ENCODE measurements at regions not wholly inside any gene's neighbourhood (a gene's known extent, or its start where the extent isn't known, plus 50 kb on each side); places are given as distances from the start of the nearest gene placed in this dataset.

DNA sequence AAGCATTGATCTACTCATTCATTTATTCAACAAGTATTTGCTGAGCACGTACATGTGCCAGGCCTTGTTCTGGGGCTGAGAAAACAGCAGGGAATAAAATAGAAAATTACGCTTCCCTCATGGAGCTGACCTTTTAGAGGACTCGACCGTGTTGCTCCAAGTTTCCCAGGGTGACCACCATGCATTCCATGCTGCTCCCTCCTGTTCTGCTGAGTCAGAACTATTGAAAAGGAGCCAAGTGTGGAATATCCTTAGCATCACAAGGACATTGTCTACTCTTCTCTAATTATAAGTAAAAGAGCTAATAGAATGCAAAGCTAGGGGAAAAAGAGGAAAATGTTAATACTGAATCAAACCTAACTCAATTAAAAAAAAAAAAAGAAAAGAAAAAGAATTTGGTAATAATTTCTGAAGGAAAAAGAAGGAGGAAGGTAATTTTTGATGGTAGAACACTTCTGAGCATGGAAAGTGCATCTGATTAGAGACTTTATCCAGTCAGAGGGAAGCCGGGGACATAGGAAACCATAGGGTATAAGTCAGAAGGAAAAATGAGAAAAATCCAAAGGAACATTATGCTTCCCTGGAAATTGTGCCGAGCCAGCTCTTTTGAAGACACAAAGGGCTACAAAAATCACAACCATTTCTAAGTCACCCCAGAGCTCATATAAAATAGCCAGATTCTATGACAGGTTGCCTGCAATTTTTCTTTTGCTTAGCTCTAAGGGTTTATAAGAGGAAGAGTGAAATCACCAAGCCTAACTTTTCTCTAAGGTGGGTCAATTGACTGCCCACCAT lies 339.4 kb downstream of the RND3 start:
- DNase-seq = no peak
- intact Hi-C loops (cut with DNase I) = no loop called here

DNA sequence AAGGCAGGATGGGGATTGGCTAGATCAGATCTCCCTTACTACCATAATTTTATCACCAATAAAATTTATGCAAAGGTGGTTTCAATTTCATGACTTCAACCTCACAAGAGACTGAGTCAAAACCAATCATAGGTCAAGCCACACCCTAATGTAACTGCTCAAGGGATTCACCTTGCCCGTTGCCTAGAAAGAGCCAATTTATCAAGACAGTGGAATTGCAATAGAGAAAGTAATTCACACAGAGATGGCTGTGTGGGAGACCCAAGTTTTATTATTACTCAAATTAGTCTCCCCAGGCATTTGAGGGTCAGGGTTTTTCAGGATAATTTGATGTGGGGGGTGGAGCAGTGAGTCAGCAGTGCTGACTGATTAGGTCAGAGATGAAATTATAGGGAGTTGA lies 340.6 kb downstream of the RND3 start:
- intact Hi-C loops (cut with DNase I) = no loop called here
- DNase-seq = no peak

DNA sequence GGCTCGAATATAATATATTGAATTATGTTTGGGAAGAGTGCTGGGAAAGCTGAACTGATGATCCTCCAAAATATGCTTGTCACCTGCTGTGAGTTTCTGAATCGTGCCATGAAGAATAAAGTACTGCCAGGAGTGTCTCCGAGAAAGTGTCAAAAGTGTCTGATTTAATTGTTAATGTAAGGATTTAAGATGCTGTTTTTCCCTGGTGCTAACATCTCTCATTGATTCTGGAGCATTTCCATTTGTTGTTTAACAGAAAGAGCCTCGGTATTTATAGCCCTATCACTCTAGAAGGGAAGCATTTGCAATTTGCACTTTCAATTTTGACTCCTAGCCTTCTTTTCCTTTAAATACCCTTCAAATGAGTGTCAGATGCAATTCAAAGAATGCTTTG lies 342.2 kb downstream of the RND3 start:
- intact Hi-C loops (cut with DNase I) = no loop called here
- no peak for DNase-seq

DNA sequence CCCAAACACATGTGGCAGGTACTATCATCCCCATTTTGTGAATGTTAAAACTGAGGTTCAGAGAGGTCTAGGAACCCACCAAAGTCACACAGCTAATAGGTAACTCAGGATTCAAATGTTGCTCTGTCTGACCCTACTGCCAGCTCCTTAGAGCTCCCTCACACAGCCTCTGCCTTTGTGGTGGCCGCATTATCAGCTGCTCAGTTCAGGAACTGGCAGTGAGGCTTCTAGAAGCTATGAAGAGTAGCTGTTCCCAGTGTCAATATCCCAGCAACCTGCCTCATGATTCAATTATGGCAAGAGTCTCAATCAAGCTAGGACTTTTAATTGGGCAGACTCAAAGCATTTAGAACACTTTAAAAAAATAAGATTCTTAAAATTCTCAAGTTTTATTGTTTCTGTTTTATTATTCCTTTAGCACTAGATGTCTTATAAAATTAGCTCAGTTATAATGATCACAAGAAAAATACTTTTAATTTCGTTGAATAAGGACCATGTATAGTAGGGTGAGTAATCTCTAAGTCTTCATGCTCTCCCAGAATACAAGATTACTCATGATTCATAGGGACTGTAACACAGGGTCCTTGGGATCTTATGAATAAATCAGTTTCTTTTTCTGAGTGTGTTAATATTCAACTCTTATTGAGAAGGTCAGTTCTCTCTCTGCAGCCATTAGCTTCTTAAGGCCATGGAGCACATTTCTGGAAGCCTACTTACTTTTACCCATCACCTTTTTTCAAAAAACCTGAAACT lies 342.7 kb downstream of the RND3 start:
- peak in 1 of 42 donors; percentile 8 for DNase-seq
- intact Hi-C loops (cut with DNase I) = no loop called here

DNA sequence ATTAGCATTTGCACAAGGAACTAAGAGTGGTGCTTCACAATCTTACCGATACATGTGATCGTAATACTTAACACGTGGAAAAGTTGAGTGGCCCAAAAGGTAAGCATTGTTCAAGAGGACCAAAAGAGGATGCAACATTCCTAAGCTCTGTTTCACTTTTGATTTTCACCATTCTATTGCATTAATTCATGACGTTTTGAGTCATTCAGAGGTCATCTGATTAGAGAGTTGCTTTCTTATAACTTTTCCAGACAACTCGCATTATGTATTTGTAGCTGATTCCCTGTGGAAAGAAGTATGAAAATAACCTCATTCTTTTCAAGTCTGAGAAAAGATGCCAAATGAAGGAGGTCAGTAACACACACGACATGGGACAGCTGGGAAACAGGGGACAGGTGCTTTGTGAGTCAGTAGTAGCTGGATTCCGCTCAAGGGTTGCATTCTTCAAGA lies 344.4 kb downstream of the RND3 start:
- intact Hi-C loops (cut with DNase I) = no loop called here
- DNase-seq = no peak

DNA sequence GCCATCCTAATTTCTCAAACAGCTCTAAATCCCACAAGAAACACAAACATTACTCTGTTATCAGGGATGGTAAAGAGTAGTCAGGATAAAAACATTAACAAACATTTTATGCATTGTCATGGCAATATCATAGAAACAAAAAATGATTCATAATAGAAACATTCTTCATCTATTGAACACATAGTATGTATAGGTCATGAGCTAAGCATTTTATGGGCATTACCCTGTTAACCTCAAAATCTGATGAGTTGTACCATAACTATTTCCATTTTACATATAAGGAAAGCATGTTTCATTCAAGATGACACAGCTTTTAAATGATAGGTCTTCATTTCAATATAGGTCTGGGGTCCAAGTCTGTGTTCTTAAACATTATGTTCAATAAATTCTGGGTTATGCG lies 344.9 kb downstream of the RND3 start:
- no peak for DNase-seq
- intact Hi-C loops (cut with DNase I) = no loop called here

DNA sequence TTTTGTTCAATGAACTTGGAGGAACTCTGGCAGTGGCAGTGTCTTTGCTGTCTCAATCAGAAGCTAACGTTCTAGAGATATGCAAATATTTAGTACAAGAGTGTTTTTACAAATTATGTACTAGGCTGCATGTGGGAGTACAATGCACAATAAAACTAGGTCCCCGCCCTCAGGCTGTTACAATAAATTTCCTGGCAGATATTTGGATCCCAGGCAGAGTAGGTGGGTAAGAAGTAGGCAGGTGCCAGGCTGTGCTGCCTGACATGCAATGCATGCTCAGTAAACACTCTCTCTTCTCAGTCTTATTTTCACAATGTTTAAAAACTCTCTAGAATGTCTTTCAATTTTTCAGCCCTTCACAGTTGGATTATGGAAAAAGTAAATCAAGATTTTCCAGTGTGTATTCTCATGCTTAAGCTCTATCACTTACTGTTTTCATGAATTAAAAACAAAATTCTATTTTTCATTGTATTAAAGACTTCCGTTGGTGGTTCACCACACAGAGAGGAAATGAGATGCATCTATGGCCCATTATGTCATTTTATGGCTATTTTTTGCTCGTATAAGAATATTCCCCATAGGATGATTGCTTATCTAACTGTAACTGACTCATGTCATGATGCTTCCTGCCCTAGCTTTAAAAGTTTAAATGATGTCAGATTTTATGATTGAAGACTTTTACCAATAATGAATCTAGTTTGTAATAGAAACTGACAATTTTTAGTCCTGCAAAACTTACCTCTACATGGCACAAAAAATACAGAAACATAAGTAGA lies 346.1 kb downstream of the RND3 start:
- intact Hi-C loops (cut with DNase I) = no loop called here
- no peak for DNase-seq

DNA sequence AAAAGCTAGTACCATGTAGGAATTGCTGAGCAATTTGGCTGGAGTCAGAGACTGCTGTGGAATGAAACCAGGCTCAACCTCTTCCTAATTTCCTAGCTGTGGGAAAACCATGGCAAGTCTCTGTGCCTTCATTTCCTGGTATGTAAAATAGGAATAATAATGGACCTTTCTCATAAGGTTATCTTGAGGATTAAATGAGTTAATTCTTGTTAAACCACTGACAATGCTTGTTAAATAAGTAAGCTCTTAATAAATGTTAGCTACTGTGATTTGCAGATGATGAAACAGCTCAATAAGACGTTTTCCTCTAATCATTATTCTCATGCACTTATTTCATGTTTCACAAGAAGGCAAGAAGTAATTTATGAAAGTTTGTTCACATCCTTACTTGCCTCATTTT lies 346.7 kb downstream of the RND3 start:
- DNase-seq = no peak
- intact Hi-C loops (cut with DNase I) = no loop called here

DNA sequence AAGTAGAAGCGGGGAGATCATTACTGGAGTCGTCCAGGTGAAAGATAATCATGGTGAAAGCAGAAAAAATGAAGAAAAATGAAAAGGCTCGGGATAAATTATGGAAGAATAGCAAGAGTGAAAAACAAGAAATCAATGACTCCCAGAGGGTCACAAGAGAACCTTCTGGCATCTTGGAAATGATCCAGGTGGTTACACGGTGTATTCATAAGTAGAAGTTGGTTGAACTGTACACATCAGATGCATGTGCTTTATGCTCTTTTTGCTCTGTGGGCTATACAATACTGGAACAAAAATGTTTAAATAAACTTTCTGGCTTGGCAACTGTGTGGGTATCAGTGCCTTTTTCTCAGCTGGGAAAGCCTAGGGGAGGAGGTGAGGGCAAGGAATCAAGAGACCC lies 348.9 kb downstream of the RND3 start:
- intact Hi-C loops (cut with DNase I) = no loop called here
- DNase-seq = no peak

DNA sequence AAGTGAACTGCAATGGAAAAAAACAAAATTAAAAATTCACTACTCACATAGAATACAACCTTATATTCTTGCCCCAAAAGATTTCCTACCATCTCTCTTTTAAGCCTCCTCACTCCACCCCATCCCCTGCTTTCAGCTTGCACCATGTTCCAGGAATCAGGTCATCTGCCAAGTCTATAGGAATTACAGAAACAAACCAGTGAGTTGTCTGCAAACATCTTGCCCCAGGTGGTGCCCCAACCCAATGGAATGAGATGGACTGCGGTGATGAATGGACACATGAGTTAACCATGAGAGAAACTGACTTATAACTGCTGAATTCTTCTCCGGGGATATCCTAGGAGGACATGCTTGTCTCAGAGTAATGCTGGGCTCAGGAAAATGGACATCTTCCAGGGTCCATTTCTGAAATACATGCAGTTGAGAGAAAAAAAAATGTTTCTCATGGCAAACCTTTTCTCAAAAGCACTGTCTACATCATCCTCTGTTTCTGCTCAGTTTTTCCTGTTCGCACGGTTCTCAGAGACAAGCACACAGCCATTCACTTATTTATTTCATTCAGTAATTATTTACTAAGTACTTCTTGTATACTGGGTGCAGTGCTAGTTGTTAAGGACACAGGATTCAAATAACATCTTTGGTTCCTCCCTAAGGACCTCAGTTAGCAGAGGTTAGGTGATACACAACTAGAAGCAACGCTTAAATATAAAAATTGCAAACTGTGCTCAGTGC lies 350.0 kb downstream of the RND3 start:
- intact Hi-C loops (cut with DNase I) = no loop called here
- DNase-seq = no peak

DNA sequence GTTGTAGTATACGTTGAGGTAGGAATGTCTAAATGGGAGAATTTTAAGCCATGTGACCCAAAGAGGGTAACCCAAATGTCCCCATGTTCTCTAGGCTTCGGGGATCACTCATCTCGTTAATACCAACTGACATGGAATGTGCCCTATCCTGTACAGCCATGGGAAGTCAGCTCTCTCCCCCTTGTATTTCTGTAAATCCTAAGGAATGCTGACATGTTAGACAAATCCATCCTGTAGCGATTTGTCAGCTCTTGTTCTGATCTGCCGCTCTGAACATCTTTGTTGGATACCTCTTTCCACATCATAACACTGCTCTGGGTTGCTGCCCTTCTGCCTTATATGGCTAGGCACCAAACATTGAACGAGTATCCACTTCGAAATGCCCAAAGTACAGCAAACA lies 350.6 kb downstream of the RND3 start:
- no peak for DNase-seq
- intact Hi-C loops (cut with DNase I) = no loop called here

DNA sequence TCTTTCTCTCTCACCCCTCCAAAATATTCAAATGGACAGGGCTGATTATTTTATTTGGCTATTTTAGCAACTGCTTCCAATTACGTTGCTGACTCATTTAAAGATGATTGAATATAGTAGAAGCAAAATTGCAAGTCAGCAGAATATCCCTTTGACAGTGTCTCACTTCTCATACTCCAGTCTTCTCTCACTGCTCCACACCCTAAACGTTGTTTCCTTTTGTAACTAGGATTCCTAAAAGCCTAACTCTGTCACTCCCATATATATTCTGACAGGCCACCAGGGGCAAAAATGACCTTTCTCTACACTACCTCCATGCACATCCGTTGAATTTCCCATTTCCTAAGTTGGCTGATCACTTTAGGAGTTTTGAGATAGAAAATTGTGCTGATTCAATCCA lies 351.1 kb downstream of the RND3 start:
- no peak for DNase-seq
- intact Hi-C loops (cut with DNase I) = no loop called here

DNA sequence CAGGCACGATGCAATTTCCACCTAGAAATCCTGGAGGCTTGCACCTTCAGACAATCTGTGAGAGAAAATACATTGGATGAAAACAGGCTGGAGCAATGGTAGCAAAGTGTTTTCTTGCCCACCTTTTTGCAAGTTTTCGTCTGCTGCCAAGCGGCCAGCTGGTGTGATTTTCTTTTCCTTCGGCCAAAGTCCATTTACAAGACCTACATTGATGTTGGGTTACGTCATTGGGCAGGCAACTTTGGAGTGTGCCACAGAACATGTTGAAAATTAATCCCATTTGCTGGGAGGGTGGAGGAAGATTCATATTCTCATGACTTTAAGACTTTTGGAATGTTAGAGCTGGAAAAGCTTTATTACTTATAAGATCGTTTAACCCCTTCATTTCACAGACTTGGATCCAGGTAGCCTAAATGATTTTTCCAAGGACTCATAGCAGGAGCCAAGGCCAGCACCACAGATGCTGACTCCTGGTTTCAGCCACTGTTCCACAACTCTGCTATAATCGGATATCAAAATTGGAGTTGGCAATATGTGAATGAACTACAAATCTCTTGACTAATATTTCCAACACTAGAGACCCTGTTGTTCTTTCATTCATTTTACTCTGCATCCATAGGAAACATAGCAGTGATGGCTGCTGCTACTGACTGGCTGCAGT lies 352.1 kb downstream of the RND3 start:
- intact Hi-C loops (cut with DNase I) = no loop called here

DNA sequence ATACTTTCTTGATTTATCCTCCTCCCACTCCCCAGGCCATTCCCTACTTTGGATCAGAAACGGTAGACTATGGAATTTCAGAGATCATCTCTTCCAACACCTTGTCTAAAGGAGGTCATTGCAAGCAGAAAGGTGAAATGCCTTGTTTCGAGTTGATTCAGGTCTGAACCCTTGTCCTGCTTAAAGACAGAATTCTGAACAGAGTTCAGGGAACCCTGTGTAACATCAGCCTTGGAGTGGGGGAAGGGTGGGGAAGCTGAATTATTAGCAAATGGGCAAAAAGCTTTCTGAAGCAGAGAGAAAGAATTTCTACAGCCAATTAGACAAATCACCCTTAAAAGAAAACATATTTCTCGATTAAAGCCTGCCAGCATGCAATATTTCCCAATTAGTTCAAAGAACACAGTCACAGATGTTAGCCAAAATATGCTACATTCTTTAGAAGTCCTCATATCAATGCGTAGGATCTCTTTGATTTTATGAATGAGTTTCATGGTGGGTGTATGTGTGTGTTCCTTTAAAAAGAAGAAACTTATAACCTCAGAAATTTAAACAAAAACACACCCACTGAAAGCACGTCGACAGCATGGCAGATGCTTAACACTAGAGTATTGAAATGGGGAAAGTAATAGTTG lies 353.1 kb downstream of the RND3 start:
- DNase-seq = no peak
- intact Hi-C loops (cut with DNase I) = no loop called here

More for the DNA sequence above, 352.1 kb downstream of the RND3 start:
- no peak for DNase-seq

DNA sequence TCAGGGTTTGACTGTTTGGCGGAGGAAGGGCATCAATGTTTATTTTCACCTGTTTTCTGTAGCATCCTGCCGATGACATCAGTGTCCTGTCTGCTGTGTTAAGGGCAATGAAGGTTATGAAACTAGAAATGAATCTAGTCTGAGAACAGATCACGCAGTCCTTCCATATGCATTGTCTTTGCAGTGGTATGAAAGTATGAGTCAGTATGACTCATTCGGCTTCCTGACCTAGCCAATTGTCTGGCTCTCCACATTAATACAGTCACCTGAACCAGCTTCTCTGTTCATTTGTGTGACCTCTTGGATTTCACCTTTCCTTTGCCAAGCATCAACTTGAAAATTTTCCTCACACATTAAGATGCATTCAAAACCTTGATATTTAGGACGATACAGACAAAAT lies 353.8 kb downstream of the RND3 start:
- no peak for DNase-seq
- intact Hi-C loops (cut with DNase I) = no loop called here

DNA sequence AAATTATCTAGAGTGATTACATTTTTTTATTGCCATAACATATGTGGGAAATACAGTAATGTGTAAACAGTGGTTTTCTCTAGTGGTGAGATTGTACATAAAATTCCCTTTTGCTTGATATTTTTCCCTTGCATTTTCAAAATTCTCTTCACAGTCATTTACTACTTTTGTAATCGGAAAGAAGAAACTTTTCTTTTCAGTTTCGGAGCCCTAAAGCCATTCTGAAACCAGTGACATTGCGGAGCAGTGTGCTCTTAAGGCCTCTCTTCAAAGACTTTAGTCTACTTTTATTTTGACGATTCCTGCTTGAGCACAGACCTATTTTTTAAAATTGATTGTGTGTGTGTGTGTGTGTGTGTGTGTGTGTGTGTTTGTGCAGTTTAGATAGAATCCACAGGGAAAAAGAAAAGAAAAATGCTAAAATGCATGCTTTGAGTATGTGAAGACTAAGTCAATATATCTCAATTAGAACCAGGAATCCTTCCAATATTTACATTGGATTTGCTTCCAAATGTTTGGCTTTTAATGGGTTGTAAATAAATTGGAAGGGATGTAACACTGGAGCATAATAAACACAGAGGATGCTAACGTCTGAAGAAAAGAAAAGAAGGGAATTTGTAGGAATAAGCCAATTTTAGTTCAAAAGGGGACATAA lies 357.4 kb downstream of the RND3 start:
- no peak for DNase-seq
- intact Hi-C loops (cut with DNase I) = no loop called here

DNA sequence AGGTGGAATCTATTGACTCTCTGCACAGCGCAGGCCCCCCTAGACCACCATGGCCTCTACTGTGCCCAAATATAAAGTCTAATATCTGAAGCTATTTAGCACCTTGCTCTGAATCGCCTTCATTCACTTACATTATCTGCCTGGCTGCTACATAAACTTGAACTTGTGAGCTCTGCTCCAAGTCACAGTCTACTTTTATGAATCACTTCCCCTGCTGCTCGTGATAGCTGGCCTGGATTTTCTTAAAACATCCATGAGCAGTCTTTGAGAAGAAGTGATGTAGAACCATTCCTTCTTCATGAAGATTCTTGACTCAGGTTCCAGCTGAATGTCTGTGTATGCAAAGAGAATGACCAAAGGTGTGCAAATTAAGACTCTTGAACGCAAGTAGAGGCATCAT lies 359.5 kb downstream of the RND3 start:
- DNase-seq = no peak
- intact Hi-C loops (cut with DNase I) = no loop called here

All from head of caudate nucleus (tissue), 42 donors.